Ishikawa (cell line): ENCODE measurements at regions not wholly inside any gene's neighbourhood (a gene's known extent, or its start where the extent isn't known, plus 50 kb on each side); places are given as distances from the start of the nearest gene placed in this dataset.
A peak's percentile ranks its signal among the peaks of the same experiment; 100 is the strongest.

Experiments used
- CEBPB ChIP-seq: IDR thresholded peaks from 2 replicates; pipeline ENCODE4 v1.6.1; 2012
- CREB1 ChIP-seq: IDR thresholded peaks from 2 replicates; pipeline ENCODE4 v1.6.1; 2012; ENCODE audit warnings: low read depth
- EGR1 ChIP-seq: IDR thresholded peaks from 2 replicates; pipeline ENCODE4 v1.6.1; 2012
- EP300 ChIP-seq: IDR thresholded peaks from 2 replicates; pipeline ENCODE4 v1.6.1; 2012; ENCODE audit warnings: borderline replicate concordance
- FOXM1 ChIP-seq: IDR thresholded peaks from 2 replicates; pipeline ENCODE4 v1.6.1; 2012; ENCODE audit warnings: low read depth, borderline replicate concordance
- NFIC ChIP-seq: IDR thresholded peaks from 2 replicates; pipeline ENCODE4 v1.6.1; 2012
- RAD21 ChIP-seq: IDR thresholded peaks from 2 replicates; pipeline ENCODE4 v1.6.1; 2012; ENCODE audit warnings: low read depth
- TAF1 ChIP-seq: IDR thresholded peaks from 2 replicates; pipeline ENCODE4 v1.6.1; 2012; ENCODE audit warnings: low read depth, mild to moderate bottlenecking
- TCF12 ChIP-seq: IDR thresholded peaks from 2 replicates; pipeline ENCODE4 v1.6.1; 2012; ENCODE audit warnings: low read depth
- TEAD4 ChIP-seq: IDR thresholded peaks from 2 replicates; pipeline ENCODE4 v1.6.1; 2012
- YY1 ChIP-seq: IDR thresholded peaks from 2 replicates; pipeline ENCODE4 v1.6.1; 2012; ENCODE audit warnings: low read depth
- ZBTB7A ChIP-seq: IDR thresholded peaks from 2 replicates; pipeline ENCODE4 v1.6.1; 2012; ENCODE audit warnings: low read depth
- TF ChIP-seq, protein P1 (sequence below): IDR thresholded peaks from 2 replicates; pipeline ENCODE4 v1.6.1; 2012; ENCODE audit warnings: low read depth, mild to moderate bottlenecking
- TF ChIP-seq, protein P2 (sequence below): IDR thresholded peaks from 2 replicates; pipeline ENCODE4 v1.6.1; 2012
- TF ChIP-seq, protein P3 (sequence below): IDR thresholded peaks from 2 replicates; pipeline ENCODE4 v1.6.1; 2012

DNA sequence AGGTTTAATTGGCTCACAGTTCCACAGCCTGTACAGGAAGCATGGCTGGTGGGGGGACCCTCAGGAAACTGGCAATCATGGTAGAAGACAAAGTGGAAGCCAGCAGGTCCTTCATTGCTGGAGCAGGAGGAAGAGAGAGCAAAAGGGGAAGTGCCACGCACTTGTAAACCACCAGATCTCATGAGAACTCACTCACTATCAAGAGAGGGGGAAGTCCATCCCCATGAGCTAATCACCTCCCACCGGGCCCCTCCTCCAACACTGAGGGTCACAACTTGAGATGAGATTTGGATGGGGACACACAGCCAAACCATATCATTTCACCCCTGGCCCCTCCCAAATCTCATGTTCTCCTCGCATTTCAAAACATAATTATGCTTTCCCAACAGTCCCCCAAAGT is 171.9 kb upstream of the CACNA2D1 start:
- TF ChIP-seq CREB1, result no peak
- TF ChIP-seq TCF12, result no peak
- no peak for TF ChIP-seq EGR1
- TF ChIP-seq NFIC, result no peak
- TF ChIP-seq, protein P1, sequence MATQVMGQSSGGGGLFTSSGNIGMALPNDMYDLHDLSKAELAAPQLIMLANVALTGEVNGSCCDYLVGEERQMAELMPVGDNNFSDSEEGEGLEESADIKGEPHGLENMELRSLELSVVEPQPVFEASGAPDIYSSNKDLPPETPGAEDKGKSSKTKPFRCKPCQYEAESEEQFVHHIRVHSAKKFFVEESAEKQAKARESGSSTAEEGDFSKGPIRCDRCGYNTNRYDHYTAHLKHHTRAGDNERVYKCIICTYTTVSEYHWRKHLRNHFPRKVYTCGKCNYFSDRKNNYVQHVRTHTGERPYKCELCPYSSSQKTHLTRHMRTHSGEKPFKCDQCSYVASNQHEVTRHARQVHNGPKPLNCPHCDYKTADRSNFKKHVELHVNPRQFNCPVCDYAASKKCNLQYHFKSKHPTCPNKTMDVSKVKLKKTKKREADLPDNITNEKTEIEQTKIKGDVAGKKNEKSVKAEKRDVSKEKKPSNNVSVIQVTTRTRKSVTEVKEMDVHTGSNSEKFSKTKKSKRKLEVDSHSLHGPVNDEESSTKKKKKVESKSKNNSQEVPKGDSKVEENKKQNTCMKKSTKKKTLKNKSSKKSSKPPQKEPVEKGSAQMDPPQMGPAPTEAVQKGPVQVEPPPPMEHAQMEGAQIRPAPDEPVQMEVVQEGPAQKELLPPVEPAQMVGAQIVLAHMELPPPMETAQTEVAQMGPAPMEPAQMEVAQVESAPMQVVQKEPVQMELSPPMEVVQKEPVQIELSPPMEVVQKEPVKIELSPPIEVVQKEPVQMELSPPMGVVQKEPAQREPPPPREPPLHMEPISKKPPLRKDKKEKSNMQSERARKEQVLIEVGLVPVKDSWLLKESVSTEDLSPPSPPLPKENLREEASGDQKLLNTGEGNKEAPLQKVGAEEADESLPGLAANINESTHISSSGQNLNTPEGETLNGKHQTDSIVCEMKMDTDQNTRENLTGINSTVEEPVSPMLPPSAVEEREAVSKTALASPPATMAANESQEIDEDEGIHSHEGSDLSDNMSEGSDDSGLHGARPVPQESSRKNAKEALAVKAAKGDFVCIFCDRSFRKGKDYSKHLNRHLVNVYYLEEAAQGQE, result no peak
- no peak for TF ChIP-seq CEBPB
- TF ChIP-seq, protein P2, sequence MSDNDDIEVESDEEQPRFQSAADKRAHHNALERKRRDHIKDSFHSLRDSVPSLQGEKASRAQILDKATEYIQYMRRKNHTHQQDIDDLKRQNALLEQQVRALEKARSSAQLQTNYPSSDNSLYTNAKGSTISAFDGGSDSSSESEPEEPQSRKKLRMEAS, result no peak

DNA sequence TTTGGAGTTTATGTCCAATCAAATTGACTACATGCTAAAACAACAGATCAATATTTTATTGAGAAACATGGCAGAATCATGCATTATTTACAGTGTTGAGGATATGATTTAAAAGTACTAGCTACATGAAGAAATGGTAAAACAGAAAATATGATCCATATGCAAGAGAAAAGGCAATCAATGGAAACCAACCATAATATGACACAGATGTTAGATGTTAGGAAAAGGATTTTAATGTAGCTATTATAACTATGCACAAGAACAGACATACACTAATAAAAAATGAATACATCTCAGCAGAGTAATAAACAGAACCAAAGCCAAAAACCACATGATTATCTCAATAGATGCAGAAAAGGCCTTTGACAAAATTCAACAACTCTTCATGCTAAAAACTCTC is 166.2 kb upstream of the CACNA2D1 start:
- no peak for TF ChIP-seq CREB1
- TF ChIP-seq CEBPB, result no peak

DNA sequence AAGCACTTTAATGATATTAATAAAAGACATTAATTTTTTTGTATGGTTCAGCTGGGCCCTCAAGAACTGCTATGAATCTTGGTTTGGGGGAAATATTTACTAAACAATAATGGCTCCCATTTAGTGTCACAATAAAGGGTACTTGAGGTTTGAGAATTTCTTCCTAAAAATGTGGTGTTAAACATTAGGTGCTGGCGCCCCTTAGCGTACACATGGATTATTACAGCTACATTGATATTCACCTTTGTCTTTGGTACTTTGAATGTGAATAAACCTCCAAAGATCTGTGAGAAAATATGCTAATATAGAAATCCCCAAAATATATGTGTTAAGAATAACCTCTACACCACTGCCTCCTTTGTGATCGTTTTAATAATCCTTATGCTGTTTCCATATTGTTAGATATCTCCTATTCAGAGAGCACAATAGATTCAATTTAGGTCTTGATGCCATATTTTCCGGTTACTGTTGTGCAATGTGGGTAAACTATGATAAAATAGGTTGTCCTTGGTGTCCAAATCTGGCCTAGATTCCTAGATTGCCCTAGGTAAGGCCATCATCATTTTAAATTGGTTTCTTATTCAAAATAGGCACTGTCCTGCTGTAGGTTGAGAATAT is 161.8 kb upstream of the CACNA2D1 start:
- TF ChIP-seq RAD21, result peak; percentile 74
- no peak for TF ChIP-seq FOXM1

DNA sequence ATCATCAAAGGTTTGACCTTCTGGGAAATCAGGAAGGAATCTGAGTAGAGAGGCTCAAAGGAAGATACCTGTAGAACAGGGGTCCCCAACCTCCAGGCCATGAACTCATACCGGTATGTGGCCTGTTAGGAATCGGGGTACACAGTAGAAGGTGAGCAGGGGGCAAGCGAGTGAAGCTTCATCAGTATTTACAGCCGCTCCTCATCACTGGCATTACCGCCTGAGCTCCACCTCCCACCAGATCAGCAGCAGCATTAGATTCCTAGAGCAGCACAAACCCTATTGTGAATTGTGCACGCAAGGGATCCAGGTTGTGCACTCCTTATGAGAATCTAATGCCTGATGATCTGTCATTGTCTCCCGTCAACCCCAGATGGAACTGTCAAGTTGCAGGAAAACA is 158.5 kb upstream of the CACNA2D1 start:
- TF ChIP-seq YY1, result no peak
- TF ChIP-seq, protein P3, sequence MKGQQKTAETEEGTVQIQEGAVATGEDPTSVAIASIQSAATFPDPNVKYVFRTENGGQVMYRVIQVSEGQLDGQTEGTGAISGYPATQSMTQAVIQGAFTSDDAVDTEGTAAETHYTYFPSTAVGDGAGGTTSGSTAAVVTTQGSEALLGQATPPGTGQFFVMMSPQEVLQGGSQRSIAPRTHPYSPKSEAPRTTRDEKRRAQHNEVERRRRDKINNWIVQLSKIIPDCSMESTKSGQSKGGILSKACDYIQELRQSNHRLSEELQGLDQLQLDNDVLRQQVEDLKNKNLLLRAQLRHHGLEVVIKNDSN, result no peak
- no peak for TF ChIP-seq ZBTB7A
- no peak for TF ChIP-seq CREB1
- TF ChIP-seq CEBPB, result no peak
- no peak for TF ChIP-seq TEAD4
- no peak for TF ChIP-seq NFIC
- no peak for TF ChIP-seq TCF12
- TF ChIP-seq, protein P1, result no peak
- TF ChIP-seq TAF1, result no peak
- TF ChIP-seq FOXM1, result no peak
- TF ChIP-seq EGR1, result no peak
- no peak for TF ChIP-seq EP300

DNA sequence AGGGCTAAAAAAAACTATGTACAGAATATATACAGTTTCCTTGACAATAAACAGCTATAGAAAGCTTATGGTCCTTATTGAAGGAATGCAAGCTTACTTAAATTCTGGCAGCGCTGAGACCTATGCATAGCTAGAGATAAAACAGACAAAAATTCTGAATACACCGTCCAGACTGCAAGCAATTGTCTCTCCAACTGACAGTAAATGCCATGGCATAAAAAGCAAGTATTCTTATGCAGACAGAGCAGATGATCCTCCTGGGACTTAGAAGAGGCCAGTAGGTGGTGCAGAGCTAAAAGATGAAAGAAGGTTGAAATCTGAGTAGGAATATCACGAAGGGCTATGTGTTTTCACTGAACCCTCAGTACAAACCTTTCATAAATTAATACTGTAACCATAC is 157.0 kb upstream of the CACNA2D1 start:
- TF ChIP-seq, protein P1, result no peak
- no peak for TF ChIP-seq NFIC
- TF ChIP-seq, protein P3, result no peak
- TF ChIP-seq TEAD4, result no peak
- TF ChIP-seq, protein P2, result no peak
- TF ChIP-seq CEBPB, result no peak
- no peak for TF ChIP-seq RAD21
- no peak for TF ChIP-seq FOXM1
- no peak for TF ChIP-seq CREB1
- no peak for TF ChIP-seq EGR1
- TF ChIP-seq TCF12, result no peak
- no peak for TF ChIP-seq EP300
- no peak for TF ChIP-seq TAF1
- TF ChIP-seq YY1, result no peak
